ENCODE measurements at regions not wholly inside any gene's neighbourhood (a gene's known extent, or its start where the extent isn't known, plus 50 kb on each side); places are given as distances from the start of the nearest gene placed in this dataset.

DNA sequence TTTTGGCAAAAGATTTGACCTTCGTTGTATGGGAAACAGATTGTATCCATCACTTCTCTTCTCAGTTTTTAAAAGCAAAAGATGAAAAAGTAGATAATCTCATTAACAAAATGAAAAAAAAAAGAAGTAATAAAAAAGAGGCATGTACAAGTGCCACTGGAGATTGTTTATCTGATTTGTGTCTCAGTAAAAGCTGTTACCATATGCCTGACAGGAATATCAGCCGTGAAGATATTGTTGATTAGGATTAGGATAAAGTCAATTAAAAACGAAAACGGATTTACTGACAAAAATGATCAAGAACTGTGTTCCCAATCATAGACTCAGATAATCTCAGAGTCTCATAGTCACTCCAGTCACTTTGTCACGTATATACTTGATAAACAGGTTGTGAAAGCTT is 842.1 kb upstream of the SLC10A2 start:
- TF ChIP-seq, protein P1, sequence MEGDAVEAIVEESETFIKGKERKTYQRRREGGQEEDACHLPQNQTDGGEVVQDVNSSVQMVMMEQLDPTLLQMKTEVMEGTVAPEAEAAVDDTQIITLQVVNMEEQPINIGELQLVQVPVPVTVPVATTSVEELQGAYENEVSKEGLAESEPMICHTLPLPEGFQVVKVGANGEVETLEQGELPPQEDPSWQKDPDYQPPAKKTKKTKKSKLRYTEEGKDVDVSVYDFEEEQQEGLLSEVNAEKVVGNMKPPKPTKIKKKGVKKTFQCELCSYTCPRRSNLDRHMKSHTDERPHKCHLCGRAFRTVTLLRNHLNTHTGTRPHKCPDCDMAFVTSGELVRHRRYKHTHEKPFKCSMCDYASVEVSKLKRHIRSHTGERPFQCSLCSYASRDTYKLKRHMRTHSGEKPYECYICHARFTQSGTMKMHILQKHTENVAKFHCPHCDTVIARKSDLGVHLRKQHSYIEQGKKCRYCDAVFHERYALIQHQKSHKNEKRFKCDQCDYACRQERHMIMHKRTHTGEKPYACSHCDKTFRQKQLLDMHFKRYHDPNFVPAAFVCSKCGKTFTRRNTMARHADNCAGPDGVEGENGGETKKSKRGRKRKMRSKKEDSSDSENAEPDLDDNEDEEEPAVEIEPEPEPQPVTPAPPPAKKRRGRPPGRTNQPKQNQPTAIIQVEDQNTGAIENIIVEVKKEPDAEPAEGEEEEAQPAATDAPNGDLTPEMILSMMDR (conservative IDR thresholded peaks at IDR 0.05; ENCODE audit: low read depth, low read length): no peak
- TF ChIP-seq EZH2 (IDR thresholded peaks at IDR 0.05; ENCODE audit: low read length, unreplicated experiment) (no peak), EZH2phosphoT487 (IDR thresholded peaks at IDR 0.05; ENCODE audit: borderline replicate concordance, low read length) (no peak)
